Activated B cell treated with CpG ODN at 0.5 μM for 24 hours (primary cell): ENCODE measurements at regions not wholly inside any gene's neighbourhood (a gene's known extent, or its start where the extent isn't known, plus 50 kb on each side); places are given as distances from the start of the nearest gene placed in this dataset.

Source experiments
- ATAC-seq: fragments of 200-7000 bp; cut with Tn5 transposase; one replicate; pipeline ENCODE4 v1.10.0; 2021; ENCODE audit warnings: low read depth, mild to moderate bottlenecking, moderate library complexity
- CTCF ChIA-PET: fragments of 350-600 bp; sonication (Branson Sonifier 250); formaldehyde crosslinking; loops from one replicate; lab custom pipeline; 2021; ENCODE audit warnings: antibody characterized with exemption; lab: Charles Lee
- POLR2A ChIA-PET: fragments of 350-600 bp; sonication (Branson Sonifier 250); formaldehyde crosslinking; loops from one replicate; lab custom pipeline; 2021; ENCODE audit warnings: antibody characterized with exemption; lab: Charles Lee
- DNase-seq: peaks from one replicate; pipeline ENCODE4 v3.0.0; 2022
- H3K27ac Mint-ChIP-seq: one replicate; pipeline ENCODE4 v1.8.0; 2020; ENCODE audit warnings: mixed read lengths
- H3K27me3 Mint-ChIP-seq: one replicate; pipeline ENCODE4 v1.8.0; 2021; ENCODE audit warnings: mixed read lengths
- H3K36me3 Mint-ChIP-seq: one replicate; pipeline ENCODE4 v1.8.0; 2021; ENCODE audit warnings: low read depth, mixed read lengths
- H3K4me1 Mint-ChIP-seq: one replicate; pipeline ENCODE4 v1.8.0; 2021; ENCODE audit warnings: mixed read lengths
- H3K4me3 Mint-ChIP-seq: one replicate; pipeline ENCODE4 v1.8.0; 2020; ENCODE audit warnings: mild to moderate bottlenecking, mixed read lengths
- H3K9me3 Mint-ChIP-seq: one replicate; pipeline ENCODE4 v1.8.0; 2020; ENCODE audit warnings: mixed read lengths
- CTCF ChIP-seq: fragments of 200-600 bp; IDR thresholded peaks from one replicate; pipeline ENCODE4 v1.8.0; 2022; ENCODE audit warnings: antibody characterized with exemption, mild to moderate bottlenecking
- intact Hi-C: fragments of 100-400 bp; cut with micrococcal nuclease; formaldehyde crosslinking; loops from one replicate; pipeline ENCODE4 v1.15.1; 2024

GRCh38 chrX:99549381-99549780 is 860.7 kb downstream of the PCDH19 start:
- no peak for TF ChIP-seq CTCF
- intact Hi-C loops, result no loop called here

GRCh38 chrX:99522450-99522849 is 887.6 kb downstream of the PCDH19 start:
- H3K4me3 Mint-ChIP-seq, result no peak overlapping the region
- TF ChIP-seq CTCF, result no peak
- no peaks in the 10 kb centered on the region for H3K9me3 Mint-ChIP-seq
- no peaks in the 10 kb centered on the region for H3K4me1 Mint-ChIP-seq
- POLR2A ChIA-PET, result no interaction called here
- H3K27ac Mint-ChIP-seq, result no peak overlapping the region
- ATAC-seq, result no peak
- no peak for DNase-seq
- intact Hi-C loops, result no loop called here
- H3K27me3 Mint-ChIP-seq, result no peaks in the 10 kb centered on the region
- CTCF ChIA-PET, result no interaction called here
- H3K36me3 Mint-ChIP-seq, result no peaks in the 10 kb centered on the region

More at GRCh38 chrX:99549381-99549780, 860.7 kb downstream of the PCDH19 start:
- no peak overlapping the region for H3K27ac Mint-ChIP-seq
- H3K4me3 Mint-ChIP-seq, result no peak overlapping the region
- peaks cover 2% of the 10 kb centered on the region for H3K9me3 Mint-ChIP-seq
- no peaks in the 10 kb centered on the region for H3K4me1 Mint-ChIP-seq
- CTCF ChIA-PET, result no interaction called here
- no peaks in the 10 kb centered on the region for H3K27me3 Mint-ChIP-seq
- no peaks in the 10 kb centered on the region for H3K36me3 Mint-ChIP-seq
- no peak for DNase-seq
- ATAC-seq, result no peak
- POLR2A ChIA-PET, result no interaction called here

GRCh38 chrX:99507768-99508167 is 902.3 kb downstream of the PCDH19 start:
- ATAC-seq (no peak), DNase-seq (no peak)
- intact Hi-C loops, result no loop called here
- H3K36me3 Mint-ChIP-seq, result no peaks in the 10 kb centered on the region
- no peak overlapping the region for H3K27ac Mint-ChIP-seq
- H3K4me1 Mint-ChIP-seq, result no peaks in the 10 kb centered on the region
- ChIA-PET POLR2A (no interaction called here), CTCF (no interaction called here)
- H3K9me3 Mint-ChIP-seq, result no peaks in the 10 kb centered on the region
- no peak overlapping the region for H3K4me3 Mint-ChIP-seq
- no peaks in the 10 kb centered on the region for H3K27me3 Mint-ChIP-seq
- TF ChIP-seq CTCF, result no peak

GRCh38 chrX:99495453-99495852 is 914.6 kb downstream of the PCDH19 start:
- POLR2A ChIA-PET, result no interaction called here
- CTCF ChIA-PET, result no interaction called here
- H3K9me3 Mint-ChIP-seq, result peaks cover 4% of the 10 kb centered on the region
- ATAC-seq (no peak), DNase-seq (no peak)
- intact Hi-C loops, result no loop called here
- no peak overlapping the region for H3K4me3 Mint-ChIP-seq
- no peaks in the 10 kb centered on the region for H3K4me1 Mint-ChIP-seq
- H3K27me3 Mint-ChIP-seq, result no peaks in the 10 kb centered on the region
- no peak overlapping the region for H3K27ac Mint-ChIP-seq
- no peak for TF ChIP-seq CTCF
- no peaks in the 10 kb centered on the region for H3K36me3 Mint-ChIP-seq

- POLR2A ChIA-PET, result no interaction called here
- H3K27ac Mint-ChIP-seq, result no peak overlapping the region
- H3K27me3 Mint-ChIP-seq, result no peaks in the 10 kb centered on the region
- CTCF ChIA-PET, result no interaction called here
- no peak for TF ChIP-seq CTCF
- DNase-seq, result no peak
- intact Hi-C loops, result no loop called here
- H3K4me1 Mint-ChIP-seq, result no peaks in the 10 kb centered on the region
- H3K4me3 Mint-ChIP-seq, result no peak overlapping the region
- no peaks in the 10 kb centered on the region for H3K36me3 Mint-ChIP-seq
- ATAC-seq, result no peak
- H3K9me3 Mint-ChIP-seq, result peaks cover 4% of the 10 kb centered on the region
These were observed 915.4 kb downstream of the PCDH19 start for GRCh38 chrX:99494668-99495067.
